OCI-LY3 (cell line): ENCODE measurements at regions not wholly inside any gene's neighbourhood (a gene's known extent, or its start where the extent isn't known, plus 50 kb on each side); places are given as distances from the start of the nearest gene placed in this dataset.

Experiments
- CTCF ChIP-seq: fragments of 200-600, 300-600 bp; sonication (generic); IDR thresholded peaks from 2 replicates; pipeline ENCODE4 v1.5.1; 2014; ENCODE audit warnings: antibody characterized with exemption, low read length, low read depth
- EZH2phosphoT487 ChIP-seq: fragments of 200-600 bp; shearing (Covaris generic); IDR thresholded peaks from 2 replicates; pipeline ENCODE4 v1.6.1; 2018; ENCODE audit warnings: antibody characterized with exemption, mixed run types, low read depth

GRCh38 chr18:22489704-22490103 lies 72.0 kb upstream of the CTAGE1 start:
- TF ChIP-seq CTCF (no peak), EZH2phosphoT487 (no peak)
